RWPE1 (cell line): ENCODE measurements at regions not wholly inside any gene's neighbourhood (a gene's known extent, or its start where the extent isn't known, plus 50 kb on each side); places are given as distances from the start of the nearest gene placed in this dataset.

ENCODE experiments used
- CTCF ChIA-PET: fragments of 350-600 bp; sonication (Branson Sonifier 250); formaldehyde crosslinking; extraction: SDS; loops from one replicate; lab custom pipeline; 2021; lab: Yijun Ruan, JAX
- POLR2A ChIA-PET: fragments of 400-600 bp; formaldehyde crosslinking; extraction: SDS; loops from one replicate; lab custom pipeline; 2020; ENCODE audit warnings: antibody characterized with exemption; ENCODE audit not compliant: low non-redundant PET; lab: Yijun Ruan, JAX
- DNase-seq: peaks from one replicate; pipeline ENCODE4 v3.0.0; 2012; ENCODE audit warnings: low spot score
- H3K27ac ChIP-seq: fragments of 450-650 bp; 2 replicates; pipeline ENCODE4 v1.5.1; 2017
- TF ChIP-seq, protein P1 (sequence below): fragments of 450-650 bp; conservative IDR thresholded peaks from 2 replicates; pipeline ENCODE4 v1.5.1; 2017; ENCODE audit warnings: low read depth, mild to moderate bottlenecking

DNA sequence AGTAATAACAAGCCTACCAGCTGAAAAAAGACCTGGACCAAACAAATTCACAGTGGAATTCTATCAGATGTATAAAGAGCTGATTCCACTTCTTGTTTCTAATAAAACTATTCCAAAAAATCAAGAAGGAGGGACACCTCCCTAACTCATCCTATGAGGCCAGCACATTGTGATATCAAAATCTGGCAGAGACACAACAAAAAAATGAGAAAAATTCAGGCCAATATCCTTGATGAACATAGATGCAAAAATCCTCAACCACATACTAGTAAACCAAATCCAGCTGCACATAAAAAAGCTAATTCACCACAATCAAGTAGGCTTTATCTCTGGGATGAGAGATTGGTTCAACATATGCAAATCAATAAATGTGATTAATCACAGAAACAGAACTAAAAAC, 147.9 kb upstream of the NEIL3 start:
- DNase-seq: no peak
- POLR2A ChIA-PET: no interaction called here
- CTCF ChIA-PET: interaction anchor here (0.6 kb wide), 1 partner anchor 21 kb away, joined by 4 read pairs; no protein-coding TSS in a partner anchor
- TF ChIP-seq, protein P1, sequence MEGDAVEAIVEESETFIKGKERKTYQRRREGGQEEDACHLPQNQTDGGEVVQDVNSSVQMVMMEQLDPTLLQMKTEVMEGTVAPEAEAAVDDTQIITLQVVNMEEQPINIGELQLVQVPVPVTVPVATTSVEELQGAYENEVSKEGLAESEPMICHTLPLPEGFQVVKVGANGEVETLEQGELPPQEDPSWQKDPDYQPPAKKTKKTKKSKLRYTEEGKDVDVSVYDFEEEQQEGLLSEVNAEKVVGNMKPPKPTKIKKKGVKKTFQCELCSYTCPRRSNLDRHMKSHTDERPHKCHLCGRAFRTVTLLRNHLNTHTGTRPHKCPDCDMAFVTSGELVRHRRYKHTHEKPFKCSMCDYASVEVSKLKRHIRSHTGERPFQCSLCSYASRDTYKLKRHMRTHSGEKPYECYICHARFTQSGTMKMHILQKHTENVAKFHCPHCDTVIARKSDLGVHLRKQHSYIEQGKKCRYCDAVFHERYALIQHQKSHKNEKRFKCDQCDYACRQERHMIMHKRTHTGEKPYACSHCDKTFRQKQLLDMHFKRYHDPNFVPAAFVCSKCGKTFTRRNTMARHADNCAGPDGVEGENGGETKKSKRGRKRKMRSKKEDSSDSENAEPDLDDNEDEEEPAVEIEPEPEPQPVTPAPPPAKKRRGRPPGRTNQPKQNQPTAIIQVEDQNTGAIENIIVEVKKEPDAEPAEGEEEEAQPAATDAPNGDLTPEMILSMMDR: no peak
- H3K27ac ChIP-seq: no peak overlapping the region

DNA sequence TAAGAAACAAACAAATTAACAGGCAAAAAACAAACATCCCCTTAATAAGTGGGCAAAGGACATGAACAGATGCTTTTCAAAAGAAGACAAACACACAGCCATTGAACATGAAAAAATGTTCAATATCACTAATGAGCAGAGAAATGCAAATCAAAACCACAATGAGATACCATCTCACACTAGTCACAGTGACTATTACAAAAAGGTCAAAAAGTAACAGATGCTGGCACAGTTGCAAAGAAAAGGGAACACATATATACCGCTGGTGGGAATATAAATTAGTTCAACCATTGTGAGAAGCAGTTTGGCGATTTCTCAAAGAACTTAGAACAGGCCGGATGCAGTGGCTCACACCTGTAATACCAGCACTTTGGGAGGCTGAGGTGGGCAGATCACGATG, 146.1 kb upstream of the NEIL3 start:
- POLR2A ChIA-PET: no interaction called here
- TF ChIP-seq, protein P1: no peak

DNA sequence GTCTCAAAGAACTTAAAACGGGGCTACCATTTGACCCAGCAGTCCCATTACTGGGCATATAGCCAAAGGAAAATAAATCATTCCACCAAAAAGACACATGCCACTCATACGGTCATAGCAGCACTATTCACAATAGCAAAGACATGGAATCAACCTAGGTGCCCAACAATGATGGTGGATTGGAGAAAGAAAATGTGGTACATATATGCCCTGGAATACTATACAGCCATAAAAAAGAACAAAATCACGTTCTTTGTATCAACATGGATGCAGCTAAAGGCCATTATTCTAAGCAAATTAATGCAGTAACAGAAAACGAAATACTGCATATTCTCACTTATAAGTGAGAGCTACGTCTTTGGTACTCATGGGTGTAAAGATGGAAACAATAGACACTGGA, 138.1 kb upstream of the NEIL3 start:
- H3K27ac ChIP-seq: no peak overlapping the region
- POLR2A ChIA-PET: no interaction called here
- TF ChIP-seq, protein P1: no peak
- DNase-seq: no peak
- CTCF ChIA-PET: no interaction called here

More for the DNA sequence above, 146.1 kb upstream of the NEIL3 start:
- CTCF ChIA-PET: no interaction called here
- DNase-seq: no peak
- no peak overlapping the region for H3K27ac ChIP-seq

DNA sequence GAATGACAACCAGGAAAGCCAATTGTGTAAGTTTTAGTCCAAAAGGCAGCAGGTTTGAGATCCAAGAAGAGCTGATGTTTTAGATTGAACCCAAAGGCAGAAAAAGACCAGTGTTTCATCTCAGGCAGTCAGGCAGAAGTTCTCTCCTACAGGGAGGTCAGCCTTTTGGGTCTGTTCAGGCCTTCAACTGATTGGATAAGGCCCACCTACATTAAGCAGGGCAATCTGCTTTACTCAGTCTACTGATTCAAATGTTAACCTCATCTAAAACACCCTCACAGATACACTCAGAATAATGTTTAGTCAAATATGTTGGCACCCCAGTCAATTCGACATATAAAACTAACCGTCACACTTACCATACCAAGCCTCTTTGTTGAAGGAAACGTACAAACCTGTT, 134.2 kb upstream of the NEIL3 start:
- no peak for DNase-seq
- TF ChIP-seq, protein P1: no peak
- H3K27ac ChIP-seq: no peak overlapping the region
- ChIA-PET POLR2A (no interaction called here), CTCF (no interaction called here)

DNA sequence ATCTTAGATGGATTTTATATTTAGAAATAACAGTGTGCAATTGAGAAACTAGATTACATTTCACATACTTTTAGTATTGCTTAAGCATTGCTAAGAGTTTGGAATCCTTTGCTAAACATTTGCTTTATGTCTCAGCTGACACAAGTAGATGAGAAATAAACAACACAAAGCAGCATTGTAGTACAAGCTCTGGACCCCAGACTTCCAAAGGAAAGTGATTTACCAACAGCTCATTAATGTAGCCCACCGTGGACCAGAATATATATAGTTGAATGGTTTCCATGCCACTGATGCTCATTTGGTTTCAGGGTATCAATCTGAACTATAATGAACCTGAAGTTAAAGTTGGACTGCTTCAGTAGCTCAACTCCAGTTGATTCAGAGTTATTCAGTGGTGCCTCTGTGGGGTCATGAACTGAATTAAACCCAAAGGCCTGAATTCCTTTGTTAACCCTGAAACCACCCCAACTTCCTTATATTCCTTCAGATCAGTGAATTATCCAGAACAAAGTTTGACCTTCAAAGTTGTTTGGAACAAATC, 132.1 kb upstream of the NEIL3 start:
- CTCF ChIA-PET: no interaction called here

DNA sequence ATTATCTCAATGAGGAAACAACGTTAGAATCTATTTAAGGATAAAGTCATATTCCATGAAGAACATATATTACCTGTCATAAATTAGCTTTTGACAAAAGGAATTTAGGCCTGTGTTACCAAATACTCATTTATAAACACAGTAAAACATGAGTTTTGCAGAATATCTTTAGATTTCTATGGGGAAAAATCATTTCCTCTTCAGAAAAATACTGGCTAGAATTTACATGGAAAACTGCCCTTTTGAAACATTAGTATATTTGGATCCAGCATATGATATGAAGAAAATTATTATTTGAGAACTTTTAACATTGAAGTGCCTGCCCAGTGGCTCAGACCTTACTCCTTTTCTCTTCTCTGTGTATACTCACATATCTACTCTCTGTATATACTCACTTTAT, 131.4 kb upstream of the NEIL3 start:
- ChIA-PET POLR2A (no interaction called here), CTCF (no interaction called here)
- DNase-seq: no peak
- TF ChIP-seq, protein P1: no peak
- no peak overlapping the region for H3K27ac ChIP-seq

More for the DNA sequence above, 132.1 kb upstream of the NEIL3 start:
- no peak for DNase-seq
- TF ChIP-seq, protein P1: no peak
- POLR2A ChIA-PET: no interaction called here
- no peak overlapping the region for H3K27ac ChIP-seq
